ENCODE measurements at regions not wholly inside any gene's neighbourhood (a gene's known extent, or its start where the extent isn't known, plus 50 kb on each side); places are given as distances from the start of the nearest gene placed in this dataset.

- no peaks in the 10 kb centered on the region for H3K27me3 ChIP-seq (ENCODE audit: control insufficient read depth, insufficient read depth, low read length)
- no peak overlapping the region for H3K27ac ChIP-seq (ENCODE audit: low read length)
- H3K4me3 ChIP-seq (ENCODE audit: low read length), result no peak overlapping the region
- DNase-seq (ENCODE audit: low read depth, low spot score), result no peak
- no peaks in the 10 kb centered on the region for H3K9me3 ChIP-seq (ENCODE audit: control insufficient read depth, insufficient read depth, low read length)
- H3K4me1 ChIP-seq (ENCODE audit: control insufficient read depth, insufficient read depth, low read length), result no peaks in the 10 kb centered on the region
- H3K36me3 ChIP-seq (ENCODE audit: control insufficient read depth, insufficient read depth, low read length), result no peaks in the 10 kb centered on the region
These were observed 418.8 kb upstream of the ZFP42 start for GRCh38 chr4:187576751-187577150.

DNA sequence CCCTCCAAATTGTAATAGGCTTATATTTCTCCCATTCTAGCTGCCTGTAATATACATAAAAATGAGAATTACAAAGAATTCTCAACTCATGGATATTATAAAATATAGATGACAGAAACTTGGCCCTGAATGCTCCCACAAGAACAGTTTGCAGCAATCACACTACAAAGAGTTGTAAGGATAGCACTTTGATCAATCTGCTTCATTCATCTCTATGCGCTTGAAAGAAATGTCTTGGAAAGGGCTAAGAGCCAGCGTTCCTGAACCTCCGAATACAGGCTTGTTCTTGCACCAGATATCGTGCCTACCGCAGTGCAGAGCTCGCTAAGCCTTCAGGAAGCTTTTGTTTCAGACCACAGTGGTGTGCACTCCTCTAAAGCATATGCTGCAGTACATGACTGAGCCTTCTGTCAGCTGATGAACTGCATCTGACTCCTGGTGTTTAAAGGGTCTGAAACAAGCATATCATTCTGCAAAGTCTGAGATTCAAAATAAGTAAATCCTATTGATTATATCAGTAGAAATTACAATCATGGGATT lies 417.6 kb upstream of the ZFP42 start:
- Histone ChIP-seq H3K27me3 (ENCODE audit: control insufficient read depth, insufficient read depth, low read length) (no peaks in the 10 kb centered on the region), H3K4me1 (ENCODE audit: control insufficient read depth, insufficient read depth, low read length) (no peaks in the 10 kb centered on the region), H3K9me3 (ENCODE audit: control insufficient read depth, insufficient read depth, low read length) (no peaks in the 10 kb centered on the region), H3K27ac (ENCODE audit: low read length) (no peak overlapping the region), H3K4me3 (ENCODE audit: low read length) (no peak overlapping the region), H3K36me3 (ENCODE audit: control insufficient read depth, insufficient read depth, low read length) (no peaks in the 10 kb centered on the region)
- no CpG with 5 or more reads among the region's 6 CpGs for WGBS (ENCODE audit: insufficient coverage, insufficient read length)
- no peak for DNase-seq (ENCODE audit: low read depth, low spot score)

DNA sequence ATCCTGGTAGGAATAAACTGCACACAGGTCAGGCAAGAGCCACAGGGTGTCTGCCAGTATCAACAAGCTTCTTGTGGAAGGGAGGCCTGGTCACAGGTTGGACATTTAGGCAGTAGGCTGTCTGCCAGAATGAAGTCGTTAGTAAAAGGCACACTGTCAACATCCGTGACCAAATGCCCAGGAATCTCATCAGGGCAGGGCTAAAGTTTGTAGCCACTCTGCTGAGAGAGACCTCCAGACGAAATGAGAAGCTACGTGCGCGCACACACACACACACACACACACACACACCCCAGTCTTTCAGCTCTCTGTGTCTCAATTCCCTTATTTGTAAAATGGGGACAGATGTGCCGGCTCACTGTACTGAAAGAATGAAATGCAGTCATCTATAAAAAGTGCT lies 408.7 kb upstream of the ZFP42 start:
- no peaks in the 10 kb centered on the region for H3K27me3 ChIP-seq (ENCODE audit: control insufficient read depth, insufficient read depth, low read length)
- no peak overlapping the region for H3K27ac ChIP-seq (ENCODE audit: low read length)
- no peaks in the 10 kb centered on the region; the same call in 1 of the 2 replicates for H3K4me1 ChIP-seq (ENCODE audit: control insufficient read depth, insufficient read depth, low read length)
- H3K36me3 ChIP-seq (ENCODE audit: control insufficient read depth, insufficient read depth, low read length), result no peaks in the 10 kb centered on the region
- no peak for DNase-seq (ENCODE audit: low read depth, low spot score)
- H3K9me3 ChIP-seq (ENCODE audit: control insufficient read depth, insufficient read depth, low read length), result no peaks in the 10 kb centered on the region
- no CpG with 5 or more reads among the region's 7 CpGs for WGBS (ENCODE audit: insufficient coverage, insufficient read length)
- no peak overlapping the region for H3K4me3 ChIP-seq (ENCODE audit: low read length)

DNA sequence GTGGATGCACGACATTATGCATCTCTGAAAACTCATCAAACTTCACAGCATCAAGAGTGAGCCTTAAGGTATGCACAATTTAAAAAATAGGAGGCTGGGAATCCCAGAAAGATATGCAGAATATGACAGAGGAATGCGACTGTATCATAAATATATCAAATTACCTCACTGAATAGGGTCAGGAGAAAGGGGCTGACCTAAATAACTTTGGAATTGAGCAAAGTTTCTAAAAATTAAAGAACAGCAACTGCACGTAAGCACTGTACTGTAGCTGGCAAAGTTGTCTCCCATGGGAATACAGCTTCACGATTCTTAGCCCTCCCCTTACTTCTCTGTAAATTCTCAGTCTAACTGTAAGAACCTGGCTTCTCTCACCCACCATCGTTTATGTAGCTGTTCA lies 397.4 kb upstream of the ZFP42 start:
- H3K36me3 ChIP-seq (ENCODE audit: control insufficient read depth, insufficient read depth, low read length), result no peaks in the 10 kb centered on the region
- H3K4me1 ChIP-seq (ENCODE audit: control insufficient read depth, insufficient read depth, low read length), result no peaks in the 10 kb centered on the region
- H3K27me3 ChIP-seq (ENCODE audit: control insufficient read depth, insufficient read depth, low read length), result no peaks in the 10 kb centered on the region
- H3K27ac ChIP-seq (ENCODE audit: low read length), result no peak overlapping the region
- H3K4me3 ChIP-seq (ENCODE audit: low read length), result no peak overlapping the region
- WGBS (ENCODE audit: insufficient coverage, insufficient read length), result no CpG with 5 or more reads among the region's 5 CpGs
- no peak for DNase-seq (ENCODE audit: low read depth, low spot score)
- H3K9me3 ChIP-seq (ENCODE audit: control insufficient read depth, insufficient read depth, low read length), result no peaks in the 10 kb centered on the region

GRCh38 chr4:187602339-187603092 lies 393.1 kb upstream of the ZFP42 start:
- Histone ChIP-seq H3K36me3 (ENCODE audit: control insufficient read depth, insufficient read depth, low read length) (no peaks in the 10 kb centered on the region), H3K9me3 (ENCODE audit: control insufficient read depth, insufficient read depth, low read length) (no peaks in the 10 kb centered on the region), H3K27ac (ENCODE audit: low read length) (no peak overlapping the region), H3K27me3 (ENCODE audit: control insufficient read depth, insufficient read depth, low read length) (no peaks in the 10 kb centered on the region), H3K4me3 (ENCODE audit: low read length) (no peak overlapping the region), H3K4me1 (ENCODE audit: control insufficient read depth, insufficient read depth, low read length) (0 out of 2 replicates have a peak, but pooled peaks cover 2% of the 10 kb centered on the region)
- WGBS (ENCODE audit: insufficient coverage, insufficient read length), result no CpG with 5 or more reads among the region's 11 CpGs
- DNase-seq (ENCODE audit: low read depth, low spot score), result no peak

DNA sequence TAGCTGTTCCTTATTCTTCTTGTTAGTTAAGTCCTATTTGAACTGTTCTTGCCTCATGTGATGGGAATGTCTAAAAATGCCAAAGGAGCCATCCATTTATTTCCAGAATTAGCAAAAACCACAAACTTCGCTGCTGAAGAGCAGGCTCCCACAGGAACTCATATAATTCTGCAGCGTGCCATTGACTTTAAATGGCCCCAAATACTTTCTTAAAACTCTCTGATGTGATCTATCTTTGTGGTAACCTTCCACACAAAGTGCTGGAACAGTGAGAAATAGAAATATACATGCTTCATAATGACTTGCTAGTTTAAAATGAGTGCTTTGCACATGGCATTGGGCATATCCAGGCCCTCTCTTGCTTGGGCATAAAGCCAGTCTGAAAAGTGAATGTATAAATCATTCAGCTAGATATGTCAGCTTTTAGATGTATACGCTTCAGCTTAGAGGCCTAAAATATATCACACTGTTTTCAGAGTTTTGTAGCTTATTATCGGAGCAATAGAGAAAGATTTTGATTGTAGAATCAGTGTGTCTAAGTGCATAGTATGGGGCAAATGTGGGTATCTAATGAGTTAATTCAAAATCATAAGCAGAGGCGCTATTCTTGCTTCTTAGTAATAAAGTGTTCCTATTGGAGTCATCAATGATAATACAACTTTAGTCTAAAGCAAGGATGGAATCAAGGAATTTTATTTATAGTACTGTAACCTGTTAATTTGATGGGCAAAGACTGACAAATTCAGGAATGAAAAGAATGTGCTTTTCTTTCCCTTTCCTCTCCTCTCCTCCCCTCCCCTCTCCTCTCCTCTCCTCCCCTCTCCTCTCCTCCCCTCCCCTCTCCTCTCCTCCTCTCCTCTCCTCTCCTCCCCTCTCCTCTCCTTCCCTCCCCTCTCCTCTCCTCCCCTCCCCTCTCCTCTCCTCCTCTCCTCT lies 392.2 kb upstream of the ZFP42 start:
- H3K4me3 ChIP-seq (ENCODE audit: low read length), result no peak overlapping the region
- no peaks in the 10 kb centered on the region for H3K27me3 ChIP-seq (ENCODE audit: control insufficient read depth, insufficient read depth, low read length)
- H3K27ac ChIP-seq (ENCODE audit: low read length), result no peak overlapping the region
- DNase-seq (ENCODE audit: low read depth, low spot score), result no peak
- H3K4me1 ChIP-seq (ENCODE audit: control insufficient read depth, insufficient read depth, low read length), result 0 out of 2 replicates have a peak, but pooled peaks cover 2% of the 10 kb centered on the region
- H3K36me3 ChIP-seq (ENCODE audit: control insufficient read depth, insufficient read depth, low read length), result no peaks in the 10 kb centered on the region
- WGBS (ENCODE audit: insufficient coverage, insufficient read length), result no CpG with 5 or more reads among the region's 5 CpGs
- H3K9me3 ChIP-seq (ENCODE audit: control insufficient read depth, insufficient read depth, low read length), result no peaks in the 10 kb centered on the region

- DNase-seq (ENCODE audit: low read depth, low spot score), result no peak
- Histone ChIP-seq H3K36me3 (ENCODE audit: control insufficient read depth, insufficient read depth, low read length) (no peaks in the 10 kb centered on the region), H3K4me3 (ENCODE audit: low read length) (no peak overlapping the region), H3K9me3 (ENCODE audit: control insufficient read depth, insufficient read depth, low read length) (no peaks in the 10 kb centered on the region), H3K4me1 (ENCODE audit: control insufficient read depth, insufficient read depth, low read length) (0 out of 2 replicates have a peak, but pooled peaks cover 2% of the 10 kb centered on the region), H3K27ac (ENCODE audit: low read length) (no peak overlapping the region), H3K27me3 (ENCODE audit: control insufficient read depth, insufficient read depth, low read length) (no peaks in the 10 kb centered on the region)
- WGBS (ENCODE audit: insufficient coverage, insufficient read length), result no CpG with 5 or more reads among the region's 9 CpGs
These were observed 390.6 kb upstream of the ZFP42 start for GRCh38 chr4:187604984-187605383.

GRCh38 chr4:187606581-187606980 lies 389.0 kb upstream of the ZFP42 start:
- 0 out of 2 replicates have a peak, but pooled peaks cover 2% of the 10 kb centered on the region for H3K4me1 ChIP-seq (ENCODE audit: control insufficient read depth, insufficient read depth, low read length)

GRCh38 chr4:187608001-187608421 lies 387.6 kb upstream of the ZFP42 start:
- no peak overlapping the region for H3K4me3 ChIP-seq (ENCODE audit: low read length)
- WGBS (ENCODE audit: insufficient coverage, insufficient read length), result no CpG with 5 or more reads among the region's 1 CpG
- no peaks in the 10 kb centered on the region for H3K36me3 ChIP-seq (ENCODE audit: control insufficient read depth, insufficient read depth, low read length)
- H3K27ac ChIP-seq (ENCODE audit: low read length), result no peak overlapping the region
- no peaks in the 10 kb centered on the region for H3K9me3 ChIP-seq (ENCODE audit: control insufficient read depth, insufficient read depth, low read length)
- H3K27me3 ChIP-seq (ENCODE audit: control insufficient read depth, insufficient read depth, low read length), result no peaks in the 10 kb centered on the region
- H3K4me1 ChIP-seq (ENCODE audit: control insufficient read depth, insufficient read depth, low read length), result 0 out of 2 replicates have a peak, but pooled peaks cover 2% of the 10 kb centered on the region
- no peak for DNase-seq (ENCODE audit: low read depth, low spot score)

More at GRCh38 chr4:187606581-187606980, 389.0 kb upstream of the ZFP42 start:
- H3K36me3 ChIP-seq (ENCODE audit: control insufficient read depth, insufficient read depth, low read length), result no peaks in the 10 kb centered on the region
- peak; percentile 61 for DNase-seq (ENCODE audit: low read depth, low spot score)
- WGBS (ENCODE audit: insufficient coverage, insufficient read length), result no CpG with 5 or more reads among the region's 1 CpG
- no peak overlapping the region for H3K4me3 ChIP-seq (ENCODE audit: low read length)
- no peak overlapping the region for H3K27ac ChIP-seq (ENCODE audit: low read length)
- H3K27me3 ChIP-seq (ENCODE audit: control insufficient read depth, insufficient read depth, low read length), result no peaks in the 10 kb centered on the region
- H3K9me3 ChIP-seq (ENCODE audit: control insufficient read depth, insufficient read depth, low read length), result no peaks in the 10 kb centered on the region

- Histone ChIP-seq H3K27me3 (ENCODE audit: control insufficient read depth, insufficient read depth, low read length) (no peaks in the 10 kb centered on the region), H3K27ac (ENCODE audit: low read length) (no peak overlapping the region), H3K9me3 (ENCODE audit: control insufficient read depth, insufficient read depth, low read length) (no peaks in the 10 kb centered on the region), H3K4me1 (ENCODE audit: control insufficient read depth, insufficient read depth, low read length) (no peaks in the 10 kb centered on the region), H3K4me3 (ENCODE audit: low read length) (no peak overlapping the region), H3K36me3 (ENCODE audit: control insufficient read depth, insufficient read depth, low read length) (no peaks in the 10 kb centered on the region)
- no peak for DNase-seq (ENCODE audit: low read depth, low spot score)
- WGBS (ENCODE audit: insufficient coverage, insufficient read length), result no CpG with 5 or more reads among the region's 8 CpGs
These were observed 383.3 kb upstream of the ZFP42 start for GRCh38 chr4:187612301-187612700.

Data from iPS DF 6.9 (cell line).